H1 (cell line): ENCODE measurements at regions not wholly inside any gene's neighbourhood (a gene's known extent, or its start where the extent isn't known, plus 50 kb on each side); places are given as distances from the start of the nearest gene placed in this dataset.

Source experiments
- CTCF ChIA-PET: fragments of 300-600 bp; sonication (Branson Sonifier 250); formaldehyde crosslinking; loops from one replicate; lab custom pipeline; 2021; ENCODE audit not compliant: partially characterized antibody; lab: Charles Lee
- POLR2A ChIA-PET: fragments of 300-600 bp; sonication (Branson Sonifier 250); formaldehyde crosslinking; loops from one replicate; lab custom pipeline; 2021; ENCODE audit warnings: inconsistent platforms; ENCODE audit not compliant: partially characterized antibody; lab: Charles Lee
- DNase-seq, 2 experiments: peaks; one replicate each; pipeline versions ENCODE4 v3.0.0 to v3.0.0-alpha.2; 2010 to 2022; ENCODE audit warnings: low spot score in 2 of 2, low read depth in 1 of 2, mixed read lengths in 1 of 2
- FAIRE-seq: peaks from 2 replicates; lab custom pipeline; 2011; peaks lifted over from hg19 to GRCh38; lab: Jason Lieb, UNC
- H2AFZ ChIP-seq: 2 replicates; pipeline ENCODE4 v1.8.1; 2012; ENCODE audit warnings: low read length, inconsistent platforms
- H2AK5ac ChIP-seq: 2 replicates; pipeline ENCODE4 v1.6.1; 2013; ENCODE audit warnings: low read depth, low read length
- H2BK120ac ChIP-seq: replicated peaks from 2 replicates; pipeline ENCODE3; 2013; ENCODE audit warnings: low read depth, low read length, inconsistent platforms
- H2BK12ac ChIP-seq: 2 replicates; pipeline ENCODE4 v1.6.1; 2013; ENCODE audit warnings: low read depth, low read length
- H2BK15ac ChIP-seq: 2 replicates; pipeline ENCODE4 v1.6.1; 2013; ENCODE audit warnings: low read length
- H2BK20ac ChIP-seq: 2 replicates; pipeline ENCODE4 v1.6.1; 2013; ENCODE audit warnings: low read length
- H2BK5ac ChIP-seq: 2 replicates; pipeline ENCODE4 v1.6.1; 2013; ENCODE audit warnings: low read depth, low read length
- H3K14ac ChIP-seq: 2 replicates; pipeline ENCODE4 v1.6.1; 2013; ENCODE audit warnings: inconsistent platforms; ENCODE audit not compliant: insufficient read length
- H3K18ac ChIP-seq: 2 replicates; pipeline ENCODE4 v1.6.1; 2013; ENCODE audit warnings: low read length; ENCODE audit errors: extremely low read depth
- H3K23ac ChIP-seq: 2 replicates; pipeline ENCODE4 v1.6.1; 2013; ENCODE audit warnings: inconsistent platforms; ENCODE audit not compliant: insufficient read length
- H3K23me2 ChIP-seq: 2 replicates; pipeline ENCODE4 v1.6.1; 2013; ENCODE audit warnings: low read depth, low read length
- H3K27ac ChIP-seq: 2 replicates; pipeline ENCODE4 v1.6.1; 2011; ENCODE audit warnings: low read depth, low read length, inconsistent platforms
- H3K27me3 ChIP-seq, 4 experiments: replicated peaks in 1 of 4; 1 replicate in 1 of 4; 2 replicates in 3 of 4; pipeline versions ENCODE4 v1.6.1 to v1.8.1; 2011 to 2013; ENCODE audit warnings: low read length in 3 of 4, mild to moderate bottlenecking in 3 of 4, inconsistent platforms in 2 of 4, mixed read lengths in 2 of 4, moderate library complexity in 1 of 4; ENCODE audit not compliant: control insufficient read depth in 3 of 4, insufficient read depth in 3 of 4; ENCODE audit errors: extremely low read depth in 1 of 4
- H3K36me3 ChIP-seq, 4 experiments: 2 replicates each; pipeline versions ENCODE4 v1.6.1 to v1.8.1; 2011 to 2013; ENCODE audit warnings: mild to moderate bottlenecking in 4 of 4, low read length in 3 of 4, moderate library complexity in 2 of 4, control low read depth in 1 of 4, inconsistent platforms in 1 of 4; ENCODE audit not compliant: insufficient read depth in 4 of 4, control insufficient read depth in 2 of 4
- H3K4ac ChIP-seq: replicated peaks from 2 replicates; pipeline ENCODE3; 2013; ENCODE audit warnings: low read length, low read depth, mixed read lengths, inconsistent platforms; ENCODE audit not compliant: insufficient read length
- H3K4me1 ChIP-seq, 4 experiments: replicated peaks in 1 of 4; 1 replicate in 1 of 4; 2 replicates in 3 of 4; pipeline versions ENCODE4 v1.6.1 to v1.8.1; 2011 to 2013; ENCODE audit warnings: low read length in 3 of 4, inconsistent platforms in 2 of 4, mixed read lengths in 1 of 4; ENCODE audit not compliant: insufficient read depth in 4 of 4, control insufficient read depth in 3 of 4
- H3K4me2 ChIP-seq, 2 experiments: 2 replicates each; pipeline versions ENCODE4 v1.6.1 to v1.8.1; 2011 to 2013; ENCODE audit warnings: low read depth in 2 of 2, low read length in 2 of 2, control low read depth in 1 of 2, inconsistent platforms in 1 of 2, mild to moderate bottlenecking in 1 of 2; ENCODE audit not compliant: insufficient read depth in 1 of 2
- H3K4me3 ChIP-seq, 4 experiments: fragments of 200-600, 300-600 bp in 1 of 4; sonication (generic), shearing (Covaris generic), sonication (Bioruptor Twin) in 1 of 4; 2 replicates each; pipeline versions ENCODE4 v1.5.1 to v1.8.1; 2011 to 2016; ENCODE audit warnings: low read length in 4 of 4, low read depth in 3 of 4, control low read depth in 2 of 4, inconsistent platforms in 2 of 4, mild to moderate bottlenecking in 2 of 4, mixed read lengths in 1 of 4, moderate library complexity in 1 of 4; ENCODE audit not compliant: insufficient read depth in 2 of 4; ENCODE audit errors: extremely low read depth in 1 of 4
- H3K56ac ChIP-seq: replicated peaks from 2 replicates; pipeline ENCODE3; 2013; ENCODE audit warnings: low read depth, mild to moderate bottlenecking, mixed read lengths, low read length, inconsistent platforms; ENCODE audit not compliant: insufficient read length
- H3K79me1 ChIP-seq: 2 replicates; pipeline ENCODE4 v1.6.1; 2013; ENCODE audit warnings: low read depth, low read length, control low read depth
- H3K79me2 ChIP-seq, 2 experiments: 2 replicates each; pipeline versions ENCODE4 v1.6.1 to v1.8.1; 2012 to 2013; ENCODE audit warnings: low read length in 2 of 2, mild to moderate bottlenecking in 2 of 2, inconsistent platforms in 1 of 2; ENCODE audit not compliant: insufficient read depth in 2 of 2, control insufficient read depth in 1 of 2
- H3K9ac ChIP-seq, 4 experiments: replicated peaks in 1 of 4; 1 replicate in 1 of 4; 2 replicates in 3 of 4; pipeline versions ENCODE4 v1.6.1 to v1.8.1; 2011 to 2013; ENCODE audit warnings: low read depth in 3 of 4, low read length in 3 of 4, control low read depth in 2 of 4, mild to moderate bottlenecking in 2 of 4, moderate library complexity in 2 of 4, inconsistent platforms in 1 of 4; ENCODE audit errors: extremely low read depth in 1 of 4
- H3K9me3 ChIP-seq, 2 experiments: 2 replicates each; pipeline versions ENCODE4 v1.6.1 to v1.8.1; 2012 to 2013; ENCODE audit warnings: mild to moderate bottlenecking in 2 of 2, moderate library complexity in 2 of 2, control low read depth in 1 of 2, inconsistent platforms in 1 of 2, low read depth in 1 of 2, low read length in 1 of 2, mixed read lengths in 1 of 2; ENCODE audit not compliant: insufficient read depth in 2 of 2
- H4K20me1 ChIP-seq, 2 experiments: replicated peaks in 1 of 2; 2 replicates each; pipeline versions ENCODE3 to v1.8.1; 2011 to 2013; ENCODE audit warnings: inconsistent platforms in 2 of 2, low read length in 2 of 2, mild to moderate bottlenecking in 1 of 2; ENCODE audit not compliant: insufficient read depth in 2 of 2, control insufficient read depth in 1 of 2
- H4K5ac ChIP-seq: 2 replicates; pipeline ENCODE4 v1.6.1; 2013; ENCODE audit warnings: low read length, low read depth, mixed read lengths, inconsistent platforms; ENCODE audit not compliant: insufficient read length
- H4K8ac ChIP-seq: 2 replicates; pipeline ENCODE4 v1.8.0; 2013; ENCODE audit warnings: mild to moderate bottlenecking, moderate library complexity, low read length, inconsistent platforms; ENCODE audit not compliant: insufficient read depth; ENCODE audit errors: extremely low read depth
- H4K91ac ChIP-seq: replicated peaks from 2 replicates; pipeline ENCODE3; 2013; ENCODE audit warnings: low read length, mixed read lengths, inconsistent platforms; ENCODE audit not compliant: insufficient read length
- CEBPB ChIP-seq: IDR thresholded peaks from 2 replicates; pipeline ENCODE4 v1.6.1; 2012; ENCODE audit warnings: low read depth, low read length
- PHF8 ChIP-seq: fragments of 200-600 bp; sonication (generic); conservative IDR thresholded peaks from 2 replicates; pipeline ENCODE4 v1.7.1; 2012; ENCODE audit warnings: low read depth, mild to moderate bottlenecking, inconsistent platforms, low read length, moderate library complexity
- WGBS, 2 experiments: shearing (Covaris generic) in 1 of 2; methylation state at CpG; one replicate each; pipeline versions ENCODE4 v1.1.6 to v1.1.7; 2013 to 2015; ENCODE audit warnings: low lambda C conversion rate in 2 of 2, mixed read lengths in 2 of 2, inconsistent platforms in 1 of 2, low coverage in 1 of 2, missing lambda C conversion rate in 1 of 2; ENCODE audit not compliant: insufficient replicate concordance in 2 of 2, insufficient coverage in 1 of 2, insufficient read length in 1 of 2; ENCODE audit errors: extremely low coverage in 1 of 2, missing lambda C conversion rate in 1 of 2; 5-methylcytosine and 5-hydroxymethylcytosine counted together

DNA sequence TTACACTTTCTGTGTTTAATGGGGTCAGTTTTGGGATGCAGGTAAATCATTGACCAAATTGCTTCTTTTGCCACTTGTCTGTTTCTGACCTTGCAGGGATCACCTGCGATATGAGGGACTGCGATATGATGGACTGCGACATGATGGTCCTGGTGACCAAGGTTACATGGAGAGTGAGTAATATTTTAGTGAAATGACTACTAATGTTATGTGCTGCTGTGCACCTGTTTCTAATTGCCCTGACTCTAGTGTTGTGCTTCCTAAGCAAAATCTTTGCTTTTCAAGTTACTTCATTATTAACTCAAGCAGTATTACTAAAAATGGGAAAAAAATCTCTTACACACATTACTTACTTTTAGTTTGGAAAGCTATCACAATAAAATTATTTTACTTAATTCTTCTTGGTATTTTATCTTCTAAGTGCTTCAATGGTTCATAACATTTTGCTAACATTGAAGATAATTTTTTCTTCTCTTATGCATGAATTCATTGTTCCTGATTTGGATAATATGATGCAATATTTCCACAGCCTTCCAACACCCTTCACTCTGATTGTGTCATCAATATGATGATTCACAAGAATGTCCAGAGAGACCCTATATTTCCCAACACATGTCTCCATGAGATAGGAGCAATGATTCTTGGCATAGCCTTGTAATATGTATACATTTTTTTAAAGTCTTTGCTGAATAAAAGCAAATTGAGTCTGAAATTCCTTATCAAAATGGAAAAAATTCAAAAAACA, 306.2 kb upstream of the AKR1E2 start:
- Histone ChIP-seq H3K79me2 (no peaks in the 10 kb centered on the region), H3K27ac (no peak overlapping the region), H2BK15ac (no peak overlapping the region), H2BK12ac (no peak overlapping the region), H2AFZ (no peak overlapping the region), H4K5ac (no peak overlapping the region), H3K56ac (no peak overlapping the region), H2BK20ac (no peak overlapping the region), H3K18ac (no peak overlapping the region), H3K79me1 (no peaks in the 10 kb centered on the region)
- WGBS, 2 experiments, result 89% methylated on average over 3 of the region's 3 CpGs; no CpG with 5 or more reads in 1 of the 2 experiments
- peak; percentile 50 for FAIRE-seq
- TF ChIP-seq PHF8 (no peak), CEBPB (peak; percentile 22; the same call in 1 of the 2 replicates)
- TF ChIP-seq, all 59 proteins: peak for 1
- no peaks in the 10 kb centered on the region; a peak in 1 of 7 replicates for H3K27me3 ChIP-seq
- no peak overlapping the region for H3K4me2 ChIP-seq
- H3K36me3 ChIP-seq, result no peaks in the 10 kb centered on the region
- CTCF ChIA-PET, result no interaction called here
- H2BK120ac ChIP-seq, result no peak overlapping the region
- no peaks in the 10 kb centered on the region for H3K23me2 ChIP-seq
- H3K9ac ChIP-seq, result no peak overlapping the region
- H4K20me1 ChIP-seq, result no peaks in the 10 kb centered on the region
- H4K91ac ChIP-seq, result no peak overlapping the region
- no peak overlapping the region for H2BK5ac ChIP-seq
- POLR2A ChIA-PET, result no interaction called here
- no peaks in the 10 kb centered on the region for H3K9me3 ChIP-seq
- DNase-seq, result no peak
- H3K4me3 ChIP-seq, result no peak overlapping the region
- no peak overlapping the region for H4K8ac ChIP-seq
- H3K23ac ChIP-seq, result no peak overlapping the region
- H3K14ac ChIP-seq, result no peak overlapping the region
- no peak overlapping the region for H3K4ac ChIP-seq
- no peaks in the 10 kb centered on the region for H3K4me1 ChIP-seq
- H2AK5ac ChIP-seq, result no peak overlapping the region
